Breast epithelium (tissue), 3 donors: ENCODE measurements at regions not wholly inside any gene's neighbourhood (a gene's known extent, or its start where the extent isn't known, plus 50 kb on each side); places are given as distances from the start of the nearest gene placed in this dataset.

Source experiments
- CTCF ChIP-seq, 3 donors: fragments of 450-650 bp; IDR thresholded peaks; one replicate each; pipeline ENCODE4 v1.5.1; 2016 to 2017; ENCODE audit warnings: antibody characterized with exemption in 3 of 3, mild to moderate bottlenecking in 3 of 3, moderate library complexity in 3 of 3
- POLR2AphosphoS5 ChIP-seq, 3 donors: sonication (generic); formaldehyde crosslinking; IDR thresholded peaks; one replicate each; pipeline ENCODE4 v1.6.1; 2017; ENCODE audit warnings: antibody characterized with exemption in 3 of 3

GRCh38 chr9:30758726-30759446 lies 1625.6 kb upstream of the ACO1 start:
- TF ChIP-seq CTCF (IDR thresholded peaks at IDR 0.05) = no peak
- TF ChIP-seq POLR2AphosphoS5 (IDR thresholded peaks at IDR 0.05) = no peak
